Right cardiac atrium (tissue), 5 donors: ENCODE measurements at regions not wholly inside any gene's neighbourhood (a gene's known extent, or its start where the extent isn't known, plus 50 kb on each side); places are given as distances from the start of the nearest gene placed in this dataset.

Source experiments
- ATAC-seq, 2 donors: fragments of 200-7000 bp; cut with Tn5 transposase; one replicate each; pipeline versions ENCODE4 v1.8.0 to v1.9.1; 2020; ENCODE audit warnings: moderate library complexity in 2 of 2, mild to moderate bottlenecking in 1 of 2
- DNase-seq, 3 donors: peaks; one replicate each; pipeline ENCODE4 v3.0.0-alpha.2; 2020
- H3K27ac ChIP-seq: one replicate; pipeline ENCODE4 v1.5.1; 2013; ENCODE audit warnings: mild to moderate bottlenecking, low read length, control low read depth, moderate library complexity
- H3K27me3 ChIP-seq: one replicate; pipeline ENCODE4 v1.6.1; 2013; ENCODE audit not compliant: control insufficient read depth, insufficient read depth
- H3K4me1 ChIP-seq: one replicate; pipeline ENCODE4 v1.6.1; 2013; ENCODE audit warnings: low read length; ENCODE audit not compliant: control insufficient read depth, insufficient read depth
- H3K4me3 ChIP-seq: one replicate; pipeline ENCODE4 v1.5.1; 2013; ENCODE audit warnings: low read length, control low read depth
- H3K9me3 ChIP-seq: one replicate; pipeline ENCODE4 v1.6.1; 2013; ENCODE audit warnings: low read length; ENCODE audit not compliant: control insufficient read depth
- WGBS: extraction: QIAGEN DNeasy Blood & Tissue Kit; methylation state at CpG from one replicate; pipeline ENCODE4 v1.1.7; 2013; 5-methylcytosine and 5-hydroxymethylcytosine counted together
- intact Hi-C, 4 donors: fragments of 100-400 bp; cut with DNase I; formaldehyde crosslinking; loops; one replicate each; pipeline versions ENCODE4 v1.11.0 to v1.14.0; 2022 to 2023
- donor health status: healthy with polysubstance abuse.
- donor health status: DM: no; HTN: yes; CAD: no.
- donor health status: DM: no; HTN: no; CAD: no.
- donor health status: DM: no; HTN: yes; CAD: no; lungs with severe emphysema.
- donor health status: DM: yes; HTN: yes; CAD: no.

DNA sequence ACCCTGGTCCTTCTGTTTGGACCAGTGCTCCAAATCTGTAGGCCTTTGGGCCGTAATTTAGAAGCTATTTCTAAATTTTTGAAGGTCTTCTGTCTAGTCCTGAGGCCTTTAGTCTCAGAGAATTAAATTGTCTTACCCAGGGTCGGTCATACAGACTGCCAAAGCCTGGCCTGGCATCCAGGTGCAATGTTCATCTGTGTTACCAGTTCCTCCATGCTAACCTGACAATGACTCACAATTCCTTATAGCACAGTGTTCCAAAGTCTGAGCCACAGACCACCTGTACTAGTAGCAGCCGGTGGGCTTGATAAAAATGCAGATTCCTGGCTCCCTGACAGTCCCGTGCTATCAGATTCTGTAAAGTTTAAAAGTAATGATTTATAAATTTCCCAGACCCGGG is 77.7 kb upstream of the MAP4K3 start:
- DNase-seq (no peak), ATAC-seq (no peak)
- intact Hi-C loops, result loop anchor here in 3 of 4 donors (5.0 to 10.0 kb wide), 3 partner anchors 130 to 182 kb away; no protein-coding TSS in a partner anchor
- H3K9me3 ChIP-seq, result no peaks in the 10 kb centered on the region
- 89% methylated on average over 5 of the region's 5 CpGs for WGBS
- H3K27ac ChIP-seq, result peak overlapping the region; percentile 82
- H3K4me1 ChIP-seq, result peaks cover 28% of the 10 kb centered on the region
- H3K27me3 ChIP-seq, result no peaks in the 10 kb centered on the region
- H3K4me3 ChIP-seq, result no peak overlapping the region

DNA sequence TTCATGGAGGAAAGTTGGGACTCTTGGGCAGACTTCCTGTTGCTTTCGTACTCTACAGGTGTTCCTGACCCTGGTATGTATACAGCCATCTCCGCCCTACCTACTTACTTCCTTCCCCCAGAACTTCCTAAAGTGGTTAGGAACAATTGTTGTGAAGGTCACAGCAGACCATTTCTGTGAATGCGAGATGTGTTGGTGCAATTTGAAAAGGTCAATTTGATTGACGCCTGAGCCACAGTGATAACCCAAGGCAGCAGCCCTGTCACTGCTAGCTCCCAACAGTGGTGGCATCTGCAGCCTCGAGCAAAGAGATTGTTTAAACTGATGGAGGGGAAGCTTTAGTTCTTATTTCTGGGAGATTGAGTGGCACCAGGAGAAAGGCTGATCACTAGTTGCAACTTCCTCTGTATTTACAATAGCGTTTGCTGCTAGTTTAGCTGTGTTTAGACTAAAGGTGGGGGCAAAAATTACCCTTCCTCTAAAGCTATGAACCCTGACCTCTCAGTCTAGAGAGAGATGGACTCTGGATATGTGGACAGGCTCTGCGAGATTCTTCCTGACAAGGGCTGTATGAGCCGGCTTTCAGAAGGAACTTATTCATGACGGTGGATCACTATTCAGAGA is 78.3 kb upstream of the MAP4K3 start:
- H3K4me3 ChIP-seq, result no peak overlapping the region
- no peaks in the 10 kb centered on the region for H3K9me3 ChIP-seq
- H3K27ac ChIP-seq, result peak overlapping the region; percentile 82
- no peaks in the 10 kb centered on the region for H3K27me3 ChIP-seq
- DNase-seq, result no peak
- H3K4me1 ChIP-seq, result peaks cover 26% of the 10 kb centered on the region
- ATAC-seq, result no peak
- WGBS, result 65% methylated on average over 9 of the region's 9 CpGs
- intact Hi-C loops, result loop anchor here in 3 of 4 donors (5.0 to 10.0 kb wide), 3 partner anchors 131 to 182 kb away; no protein-coding TSS in a partner anchor

DNA sequence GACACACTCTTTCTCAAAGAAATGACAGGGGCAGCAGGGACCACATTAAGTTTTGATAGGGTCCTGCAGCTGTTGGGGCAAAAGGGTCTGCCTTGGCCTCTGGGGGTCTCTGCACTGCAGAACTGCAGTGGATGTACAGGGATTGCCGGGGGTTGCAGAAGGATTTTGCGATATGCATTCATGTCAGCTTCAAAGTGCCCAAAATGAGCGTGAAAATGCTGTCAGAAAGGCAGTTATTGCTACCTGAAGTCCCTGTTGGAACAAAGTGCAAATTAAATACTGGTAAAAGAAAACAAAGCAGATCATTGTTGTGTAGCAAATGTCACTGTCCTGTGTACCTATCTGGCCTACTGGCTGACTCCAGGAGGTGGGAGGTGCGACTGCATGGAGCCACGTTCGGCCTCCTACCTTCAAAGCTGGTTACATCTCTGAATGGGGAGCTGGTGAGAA is 78.8 kb upstream of the MAP4K3 start:
- ATAC-seq, result no peak
- Histone ChIP-seq H3K27ac (peak overlapping the region; percentile 82), H3K9me3 (no peaks in the 10 kb centered on the region), H3K27me3 (no peaks in the 10 kb centered on the region), H3K4me1 (peaks cover 26% of the 10 kb centered on the region), H3K4me3 (no peak overlapping the region)
- WGBS, result 81% methylated on average over 6 of the region's 6 CpGs
- intact Hi-C loops, result loop anchor here in 3 of 4 donors (5.0 to 10.0 kb wide), 3 partner anchors 131 to 181 kb away; no protein-coding TSS in a partner anchor
- DNase-seq, result no peak

DNA sequence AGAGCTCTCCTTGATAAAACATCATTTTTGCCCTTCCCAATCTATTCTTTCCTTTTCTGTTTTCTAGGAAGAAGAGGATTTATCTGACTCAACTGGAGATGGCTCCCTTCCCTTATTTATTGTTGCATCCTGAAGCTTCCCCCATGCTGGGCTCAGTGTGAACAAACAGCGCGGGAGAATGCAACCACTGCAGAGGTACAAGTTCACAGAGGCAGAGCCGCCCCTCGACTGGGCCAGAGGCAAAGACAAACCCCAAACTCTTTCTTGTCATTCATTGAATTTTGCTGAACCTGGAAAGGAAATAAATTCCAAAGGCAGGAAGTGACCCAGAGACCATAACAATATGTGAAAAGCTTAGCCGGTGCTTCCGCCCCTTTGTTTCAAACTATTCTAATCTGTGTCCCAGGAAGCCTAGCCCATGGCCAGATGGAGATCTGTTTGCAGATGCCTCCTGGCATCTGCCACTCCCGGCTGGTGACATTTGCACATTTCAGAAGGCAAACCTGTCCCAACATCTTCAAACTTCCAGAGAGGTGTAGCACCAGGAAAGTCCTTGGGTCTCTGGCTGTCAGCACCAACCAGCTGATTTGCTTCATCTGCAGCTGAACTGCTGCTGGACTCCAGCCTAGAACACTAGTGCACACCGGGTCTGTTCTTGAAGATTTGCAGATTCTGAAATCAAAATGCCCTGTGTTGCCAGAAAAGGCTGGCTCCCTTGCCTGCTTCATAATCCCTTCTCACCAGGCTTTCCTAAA is 79.4 kb upstream of the MAP4K3 start:
- H3K27me3 ChIP-seq, result no peaks in the 10 kb centered on the region
- H3K27ac ChIP-seq, result peak overlapping the region; percentile 93
- H3K4me1 ChIP-seq, result peaks cover 22% of the 10 kb centered on the region
- H3K9me3 ChIP-seq, result no peaks in the 10 kb centered on the region
- intact Hi-C loops, result loop anchor here in 3 of 4 donors (5.0 to 10.0 kb wide), 3 partner anchors 132 to 181 kb away; no protein-coding TSS in a partner anchor
- 36% methylated on average over 8 of the region's 8 CpGs for WGBS
- ATAC-seq, result peak; percentile 52 to 83
- DNase-seq, result peak; percentile 54 to 65 (median 63)
- H3K4me3 ChIP-seq, result no peak overlapping the region

DNA sequence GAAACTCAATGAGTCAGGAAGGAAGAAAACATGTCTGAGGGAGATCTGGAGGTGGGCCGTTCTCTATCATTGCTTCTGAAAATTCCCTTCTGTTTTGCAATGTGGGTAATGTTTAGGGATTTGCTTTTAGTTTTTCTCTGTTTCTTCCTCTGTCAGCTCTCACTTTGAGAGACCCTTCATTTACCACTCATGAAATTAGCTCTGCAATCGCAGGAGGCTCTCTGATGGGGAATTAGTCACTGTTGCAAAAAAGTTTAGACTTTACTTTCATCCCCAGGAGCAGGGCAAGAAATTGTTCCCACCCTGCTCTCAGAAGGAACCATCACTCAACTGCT is 80.0 kb upstream of the MAP4K3 start:
- Histone ChIP-seq H3K27ac (peak overlapping the region; percentile 93), H3K9me3 (no peaks in the 10 kb centered on the region), H3K4me1 (peaks cover 20% of the 10 kb centered on the region), H3K4me3 (no peak overlapping the region), H3K27me3 (no peaks in the 10 kb centered on the region)
- 47% methylated on average over 2 of the region's 2 CpGs for WGBS
- intact Hi-C loops, result loop anchor here in 3 of 4 donors (5.0 to 10.0 kb wide), 3 partner anchors 132 to 180 kb away; no protein-coding TSS in a partner anchor
- no peak for DNase-seq
- ATAC-seq, result no peak

DNA sequence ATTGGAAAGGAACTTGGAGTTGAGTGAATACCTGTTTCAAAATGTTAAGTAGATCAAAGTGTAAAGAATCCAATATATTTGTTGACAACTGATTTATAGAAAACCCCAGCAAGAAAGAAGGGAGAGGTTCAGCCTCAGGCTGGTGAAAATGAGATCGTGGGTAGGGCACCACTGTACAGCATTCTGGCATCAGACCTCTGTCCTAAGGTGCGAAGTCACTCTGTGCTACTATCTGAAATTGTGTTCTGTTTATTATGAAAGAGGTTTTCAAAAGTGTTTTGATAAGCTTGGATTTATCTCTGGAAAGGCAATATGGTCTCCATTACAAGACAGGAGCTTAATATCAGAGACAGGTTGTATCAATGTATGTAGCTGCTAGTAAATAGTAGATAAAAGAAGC is 80.5 kb upstream of the MAP4K3 start:
- intact Hi-C loops, result loop anchor here in 3 of 4 donors (5.0 to 10.0 kb wide), 3 partner anchors 133 to 180 kb away; no protein-coding TSS in a partner anchor

DNA sequence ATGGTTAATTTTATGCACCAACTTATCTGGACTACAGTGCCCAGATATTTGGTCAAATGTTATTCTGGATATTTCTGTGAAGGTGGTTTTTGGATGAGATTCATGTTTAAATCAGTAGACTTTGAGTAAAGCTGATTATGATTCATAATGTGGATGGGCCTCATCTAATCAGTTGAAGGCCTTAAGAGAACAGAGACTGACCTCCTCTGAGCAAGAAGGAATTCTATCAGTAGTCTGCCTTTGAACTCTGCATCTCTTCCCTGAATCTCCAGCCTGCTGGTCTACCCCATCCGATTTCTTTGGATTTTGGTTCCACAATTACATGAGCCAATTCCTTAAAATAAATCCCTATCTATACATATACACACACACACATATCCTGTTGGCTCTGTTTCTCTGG is 82.8 kb upstream of the MAP4K3 start:
- no peaks in the 10 kb centered on the region for H3K9me3 ChIP-seq
- 65% methylated on average over 1 of the region's 1 CpG for WGBS
- peaks cover 11% of the 10 kb centered on the region for H3K4me1 ChIP-seq
- ATAC-seq, result no peak
- H3K27ac ChIP-seq, result no peak overlapping the region
- H3K27me3 ChIP-seq, result no peaks in the 10 kb centered on the region
- no peak overlapping the region for H3K4me3 ChIP-seq
- intact Hi-C loops, result loop anchor here in 3 of 4 donors (5.0 to 10.0 kb wide), 3 partner anchors 135 to 177 kb away; no protein-coding TSS in a partner anchor
- no peak for DNase-seq

More for the DNA sequence above, 80.5 kb upstream of the MAP4K3 start:
- H3K4me1 ChIP-seq, result peaks cover 16% of the 10 kb centered on the region
- no peaks in the 10 kb centered on the region for H3K9me3 ChIP-seq
- no peaks in the 10 kb centered on the region for H3K27me3 ChIP-seq
- no peak overlapping the region for H3K4me3 ChIP-seq
- DNase-seq (no peak), ATAC-seq (no peak)
- WGBS, result 70% methylated on average over 2 of the region's 2 CpGs
- H3K27ac ChIP-seq, result peak overlapping the region; percentile 93

DNA sequence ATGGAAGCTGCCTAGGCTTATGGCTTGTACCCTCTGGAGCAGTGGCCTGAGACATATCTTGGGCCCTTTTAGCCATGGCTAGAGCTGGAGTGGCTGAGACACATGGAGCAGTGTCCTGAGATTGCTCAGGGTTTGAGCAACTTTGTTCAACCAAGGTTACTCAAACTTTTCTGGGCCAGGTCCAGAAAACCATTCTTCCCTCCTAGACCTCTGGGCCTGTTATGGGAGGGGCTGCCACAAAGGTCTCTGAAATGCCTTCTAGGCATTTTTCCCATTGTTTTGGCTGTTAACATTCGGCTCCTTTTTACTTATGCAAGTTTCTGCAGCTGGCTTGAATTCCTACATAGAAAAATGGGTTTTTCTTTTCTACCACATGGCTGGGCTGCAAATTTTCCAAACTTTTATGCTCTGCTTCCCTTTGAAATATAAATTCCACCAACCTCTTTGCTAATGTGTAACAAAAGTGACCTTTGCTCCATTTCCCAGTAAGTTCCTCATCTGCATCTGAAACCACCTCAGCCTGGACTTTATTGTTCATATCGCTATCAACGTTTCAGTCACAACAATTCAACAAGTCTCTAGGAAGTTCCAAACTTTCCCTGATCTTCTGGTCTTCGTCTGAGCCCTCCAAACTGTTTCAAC is 84.9 kb upstream of the MAP4K3 start:
- Histone ChIP-seq H3K27me3 (no peaks in the 10 kb centered on the region), H3K27ac (no peak overlapping the region), H3K4me1 (peaks cover 13% of the 10 kb centered on the region), H3K9me3 (no peaks in the 10 kb centered on the region), H3K4me3 (no peak overlapping the region)
- DNase-seq (no peak), ATAC-seq (no peak)
- intact Hi-C loops, result no loop called here
- 79% methylated on average over 4 of the region's 4 CpGs for WGBS

DNA sequence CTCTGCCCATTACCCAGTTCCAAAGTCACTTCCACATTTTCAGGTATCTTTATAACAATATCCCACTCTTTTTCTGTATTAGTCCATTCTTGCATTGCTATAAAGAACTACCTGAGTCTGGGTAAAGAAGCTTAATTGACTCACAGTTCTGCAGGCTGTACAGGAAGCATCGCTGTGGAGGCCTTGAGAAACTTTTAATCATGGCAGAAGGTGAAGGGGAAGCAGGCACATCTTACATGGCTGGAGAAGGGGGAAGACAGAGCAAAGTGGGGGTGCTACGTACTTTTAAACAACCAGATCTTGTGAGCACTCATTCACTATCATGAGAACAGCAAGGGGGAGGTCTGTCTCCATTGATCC is 85.4 kb upstream of the MAP4K3 start:
- Histone ChIP-seq H3K4me3 (no peak overlapping the region), H3K9me3 (no peaks in the 10 kb centered on the region), H3K27ac (no peak overlapping the region), H3K27me3 (no peaks in the 10 kb centered on the region), H3K4me1 (peaks cover 9% of the 10 kb centered on the region)
- no peak for DNase-seq
- ATAC-seq, result no peak
- intact Hi-C loops, result no loop called here
- WGBS, result 98% methylated on average over 2 of the region's 2 CpGs

DNA sequence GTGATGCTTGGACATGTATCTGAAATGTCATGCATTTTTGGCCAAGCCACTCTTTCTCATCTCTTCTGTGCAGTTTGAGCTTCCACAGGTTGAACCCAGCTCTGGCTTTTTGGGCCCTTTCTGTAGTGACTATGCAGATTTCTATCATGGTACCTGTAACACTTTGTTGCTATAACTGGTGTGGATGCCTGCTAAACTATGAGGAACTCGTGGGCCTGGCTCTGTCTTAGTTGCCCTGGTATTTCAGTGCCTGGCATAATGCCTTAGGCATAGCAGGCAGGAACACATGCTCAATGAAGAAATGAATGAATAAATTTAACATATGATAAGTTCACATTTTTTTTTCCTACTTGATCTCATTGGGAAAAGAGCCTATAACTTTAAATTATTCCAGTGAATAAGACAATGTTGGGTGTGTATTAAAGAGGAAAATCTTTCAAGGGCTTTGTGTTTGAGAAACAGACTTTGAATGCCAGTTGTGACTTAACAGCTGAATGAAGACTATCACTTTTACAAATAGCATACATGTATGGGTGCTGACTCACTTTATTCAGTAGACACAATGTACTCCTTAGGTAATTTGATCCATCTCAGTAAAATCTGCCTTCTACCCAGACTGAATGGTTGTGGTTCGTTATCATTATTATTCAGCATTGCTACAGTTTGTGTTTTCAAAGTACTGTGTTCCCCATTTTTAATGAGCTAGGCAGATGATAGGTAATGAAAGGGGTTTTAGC is 86.4 kb upstream of the MAP4K3 start:
- intact Hi-C loops, result no loop called here
- Histone ChIP-seq H3K4me1 (peaks cover 9% of the 10 kb centered on the region), H3K4me3 (no peak overlapping the region), H3K27me3 (no peaks in the 10 kb centered on the region), H3K9me3 (no peaks in the 10 kb centered on the region), H3K27ac (no peak overlapping the region)
- WGBS, result 69% methylated on average over 2 of the region's 2 CpGs
- DNase-seq (no peak), ATAC-seq (no peak)
